H1 (cell line): ENCODE measurements at regions not wholly inside any gene's neighbourhood (a gene's known extent, or its start where the extent isn't known, plus 50 kb on each side); places are given as distances from the start of the nearest gene placed in this dataset.
A peak's percentile ranks its signal among the peaks of the same experiment; 100 is the strongest.

Experiments
- CTCF ChIA-PET: fragments of 300-600 bp; sonication (Branson Sonifier 250); formaldehyde crosslinking; loops from one replicate; lab custom pipeline; 2021; ENCODE audit not compliant: partially characterized antibody; lab: Charles Lee
- POLR2A ChIA-PET: fragments of 300-600 bp; sonication (Branson Sonifier 250); formaldehyde crosslinking; loops from one replicate; lab custom pipeline; 2021; ENCODE audit warnings: inconsistent platforms; ENCODE audit not compliant: partially characterized antibody; lab: Charles Lee
- DNase-seq, 2 experiments: peaks; one replicate each; pipeline versions ENCODE4 v3.0.0 to v3.0.0-alpha.2; 2010 to 2022; ENCODE audit warnings: low spot score in 2 of 2, low read depth in 1 of 2, mixed read lengths in 1 of 2
- FAIRE-seq: peaks from 2 replicates; lab custom pipeline; 2011; peaks lifted over from hg19 to GRCh38; lab: Jason Lieb, UNC
- H2AFZ ChIP-seq: 2 replicates; pipeline ENCODE4 v1.8.1; 2012; ENCODE audit warnings: low read length, inconsistent platforms
- H2AK5ac ChIP-seq: 2 replicates; pipeline ENCODE4 v1.6.1; 2013; ENCODE audit warnings: low read depth, low read length
- H2BK120ac ChIP-seq: replicated peaks from 2 replicates; pipeline ENCODE3; 2013; ENCODE audit warnings: low read depth, low read length, inconsistent platforms
- H2BK12ac ChIP-seq: 2 replicates; pipeline ENCODE4 v1.6.1; 2013; ENCODE audit warnings: low read depth, low read length
- H2BK15ac ChIP-seq: 2 replicates; pipeline ENCODE4 v1.6.1; 2013; ENCODE audit warnings: low read length
- H2BK20ac ChIP-seq: 2 replicates; pipeline ENCODE4 v1.6.1; 2013; ENCODE audit warnings: low read length
- H2BK5ac ChIP-seq: 2 replicates; pipeline ENCODE4 v1.6.1; 2013; ENCODE audit warnings: low read depth, low read length
- H3K14ac ChIP-seq: 2 replicates; pipeline ENCODE4 v1.6.1; 2013; ENCODE audit warnings: inconsistent platforms; ENCODE audit not compliant: insufficient read length
- H3K18ac ChIP-seq: 2 replicates; pipeline ENCODE4 v1.6.1; 2013; ENCODE audit warnings: low read length; ENCODE audit errors: extremely low read depth
- H3K23ac ChIP-seq: 2 replicates; pipeline ENCODE4 v1.6.1; 2013; ENCODE audit warnings: inconsistent platforms; ENCODE audit not compliant: insufficient read length
- H3K23me2 ChIP-seq: 2 replicates; pipeline ENCODE4 v1.6.1; 2013; ENCODE audit warnings: low read depth, low read length
- H3K27ac ChIP-seq: 2 replicates; pipeline ENCODE4 v1.6.1; 2011; ENCODE audit warnings: low read depth, low read length, inconsistent platforms
- H3K27me3 ChIP-seq, 4 experiments: replicated peaks in 1 of 4; 1 replicate in 1 of 4; 2 replicates in 3 of 4; pipeline versions ENCODE4 v1.6.1 to v1.8.1; 2011 to 2013; ENCODE audit warnings: low read length in 3 of 4, mild to moderate bottlenecking in 3 of 4, inconsistent platforms in 2 of 4, mixed read lengths in 2 of 4, moderate library complexity in 1 of 4; ENCODE audit not compliant: control insufficient read depth in 3 of 4, insufficient read depth in 3 of 4; ENCODE audit errors: extremely low read depth in 1 of 4
- H3K36me3 ChIP-seq, 4 experiments: 2 replicates each; pipeline versions ENCODE4 v1.6.1 to v1.8.1; 2011 to 2013; ENCODE audit warnings: mild to moderate bottlenecking in 4 of 4, low read length in 3 of 4, moderate library complexity in 2 of 4, control low read depth in 1 of 4, inconsistent platforms in 1 of 4; ENCODE audit not compliant: insufficient read depth in 4 of 4, control insufficient read depth in 2 of 4
- H3K4ac ChIP-seq: replicated peaks from 2 replicates; pipeline ENCODE3; 2013; ENCODE audit warnings: low read length, low read depth, mixed read lengths, inconsistent platforms; ENCODE audit not compliant: insufficient read length
- H3K4me1 ChIP-seq, 4 experiments: replicated peaks in 1 of 4; 1 replicate in 1 of 4; 2 replicates in 3 of 4; pipeline versions ENCODE4 v1.6.1 to v1.8.1; 2011 to 2013; ENCODE audit warnings: low read length in 3 of 4, inconsistent platforms in 2 of 4, mixed read lengths in 1 of 4; ENCODE audit not compliant: insufficient read depth in 4 of 4, control insufficient read depth in 3 of 4
- H3K4me2 ChIP-seq, 2 experiments: 2 replicates each; pipeline versions ENCODE4 v1.6.1 to v1.8.1; 2011 to 2013; ENCODE audit warnings: low read depth in 2 of 2, low read length in 2 of 2, control low read depth in 1 of 2, inconsistent platforms in 1 of 2, mild to moderate bottlenecking in 1 of 2; ENCODE audit not compliant: insufficient read depth in 1 of 2
- H3K4me3 ChIP-seq, 4 experiments: fragments of 200-600, 300-600 bp in 1 of 4; sonication (generic), shearing (Covaris generic), sonication (Bioruptor Twin) in 1 of 4; 2 replicates each; pipeline versions ENCODE4 v1.5.1 to v1.8.1; 2011 to 2016; ENCODE audit warnings: low read length in 4 of 4, low read depth in 3 of 4, control low read depth in 2 of 4, inconsistent platforms in 2 of 4, mild to moderate bottlenecking in 2 of 4, mixed read lengths in 1 of 4, moderate library complexity in 1 of 4; ENCODE audit not compliant: insufficient read depth in 2 of 4; ENCODE audit errors: extremely low read depth in 1 of 4
- H3K56ac ChIP-seq: replicated peaks from 2 replicates; pipeline ENCODE3; 2013; ENCODE audit warnings: low read depth, mild to moderate bottlenecking, mixed read lengths, low read length, inconsistent platforms; ENCODE audit not compliant: insufficient read length
- H3K79me1 ChIP-seq: 2 replicates; pipeline ENCODE4 v1.6.1; 2013; ENCODE audit warnings: low read depth, low read length, control low read depth
- H3K79me2 ChIP-seq, 2 experiments: 2 replicates each; pipeline versions ENCODE4 v1.6.1 to v1.8.1; 2012 to 2013; ENCODE audit warnings: low read length in 2 of 2, mild to moderate bottlenecking in 2 of 2, inconsistent platforms in 1 of 2; ENCODE audit not compliant: insufficient read depth in 2 of 2, control insufficient read depth in 1 of 2
- H3K9ac ChIP-seq, 4 experiments: replicated peaks in 1 of 4; 1 replicate in 1 of 4; 2 replicates in 3 of 4; pipeline versions ENCODE4 v1.6.1 to v1.8.1; 2011 to 2013; ENCODE audit warnings: low read depth in 3 of 4, low read length in 3 of 4, control low read depth in 2 of 4, mild to moderate bottlenecking in 2 of 4, moderate library complexity in 2 of 4, inconsistent platforms in 1 of 4; ENCODE audit errors: extremely low read depth in 1 of 4
- H3K9me3 ChIP-seq, 2 experiments: 2 replicates each; pipeline versions ENCODE4 v1.6.1 to v1.8.1; 2012 to 2013; ENCODE audit warnings: mild to moderate bottlenecking in 2 of 2, moderate library complexity in 2 of 2, control low read depth in 1 of 2, inconsistent platforms in 1 of 2, low read depth in 1 of 2, low read length in 1 of 2, mixed read lengths in 1 of 2; ENCODE audit not compliant: insufficient read depth in 2 of 2
- H4K20me1 ChIP-seq, 2 experiments: replicated peaks in 1 of 2; 2 replicates each; pipeline versions ENCODE3 to v1.8.1; 2011 to 2013; ENCODE audit warnings: inconsistent platforms in 2 of 2, low read length in 2 of 2, mild to moderate bottlenecking in 1 of 2; ENCODE audit not compliant: insufficient read depth in 2 of 2, control insufficient read depth in 1 of 2
- H4K5ac ChIP-seq: 2 replicates; pipeline ENCODE4 v1.6.1; 2013; ENCODE audit warnings: low read length, low read depth, mixed read lengths, inconsistent platforms; ENCODE audit not compliant: insufficient read length
- H4K8ac ChIP-seq: 2 replicates; pipeline ENCODE4 v1.8.0; 2013; ENCODE audit warnings: mild to moderate bottlenecking, moderate library complexity, low read length, inconsistent platforms; ENCODE audit not compliant: insufficient read depth; ENCODE audit errors: extremely low read depth
- H4K91ac ChIP-seq: replicated peaks from 2 replicates; pipeline ENCODE3; 2013; ENCODE audit warnings: low read length, mixed read lengths, inconsistent platforms; ENCODE audit not compliant: insufficient read length
- CTCF ChIP-seq, 3 experiments: IDR thresholded peaks; 1 replicate in 2 of 3; 2 replicates in 1 of 3; pipeline versions ENCODE4 v1.5.1 to v1.6.1; 2011; ENCODE audit warnings: low read length in 3 of 3, mild to moderate bottlenecking in 3 of 3, inconsistent platforms in 2 of 3, low read depth in 1 of 3, moderate library complexity in 1 of 3; ENCODE audit not compliant: insufficient read depth in 1 of 3; ENCODE audit errors: control extremely low read depth in 1 of 3
- KDM5A ChIP-seq: fragments of 200-600 bp; IDR thresholded peaks from 2 replicates; pipeline ENCODE4 v1.7.1; 2012; ENCODE audit warnings: mild to moderate bottlenecking, low read length, inconsistent platforms, mixed read lengths
- NRF1 ChIP-seq: IDR thresholded peaks from 2 replicates; pipeline ENCODE4 v1.6.1; 2011; ENCODE audit warnings: mild to moderate bottlenecking, low read depth, low read length, improper control_type of control experiment
- POLR2AphosphoS5 ChIP-seq: IDR thresholded peaks from 2 replicates; pipeline ENCODE4 v1.6.1; 2011; ENCODE audit warnings: low read depth, low read length
- RAD21 ChIP-seq, 2 experiments: IDR thresholded peaks in 1 of 2; conservative IDR thresholded peaks in 1 of 2; 2 replicates each; pipeline ENCODE4 v1.6.1; 2011; ENCODE audit warnings: low read depth in 2 of 2, low read length in 2 of 2, improper control_type of control experiment in 1 of 2, inconsistent platforms in 1 of 2, mild to moderate bottlenecking in 1 of 2, moderate library complexity in 1 of 2
- WGBS, 2 experiments: shearing (Covaris generic) in 1 of 2; methylation state at CpG; one replicate each; pipeline versions ENCODE4 v1.1.6 to v1.1.7; 2013 to 2015; ENCODE audit warnings: low lambda C conversion rate in 2 of 2, mixed read lengths in 2 of 2, inconsistent platforms in 1 of 2, low coverage in 1 of 2, missing lambda C conversion rate in 1 of 2; ENCODE audit not compliant: insufficient replicate concordance in 2 of 2, insufficient coverage in 1 of 2, insufficient read length in 1 of 2; ENCODE audit errors: extremely low coverage in 1 of 2, missing lambda C conversion rate in 1 of 2; 5-methylcytosine and 5-hydroxymethylcytosine counted together

- H3K27ac ChIP-seq: no peak overlapping the region
- H3K79me1 ChIP-seq: no peaks in the 10 kb centered on the region
- no peak overlapping the region for H4K5ac ChIP-seq
- no peak overlapping the region for H4K91ac ChIP-seq
- H2BK120ac ChIP-seq: no peak overlapping the region
- no peak overlapping the region for H3K14ac ChIP-seq
- no peak overlapping the region for H4K8ac ChIP-seq
- H3K9ac ChIP-seq: no peak overlapping the region
- H2AK5ac ChIP-seq: no peak overlapping the region
- H2BK20ac ChIP-seq: no peak overlapping the region
- H3K27me3 ChIP-seq: no peaks in the 10 kb centered on the region
- H3K79me2 ChIP-seq: no peaks in the 10 kb centered on the region
- DNase-seq (no peak), FAIRE-seq (no peak)
- no peaks in the 10 kb centered on the region for H3K36me3 ChIP-seq
- POLR2A ChIA-PET: no interaction called here
- TF ChIP-seq RAD21 (IDR thresholded peaks at IDR 0.05 in 1 of 2, conservative IDR thresholded peaks at IDR 0.05 in 1 of 2; ENCODE audit: low read depth in 2 of 2, low read length in 2 of 2) (peak; percentile 52 to 59; a peak in 3 of 4 replicates), KDM5A (no peak), NRF1 (no peak), CTCF (IDR thresholded peaks at IDR 0.05; ENCODE audit: control extremely low read depth in 1 of 3, insufficient read depth in 1 of 3, low read depth in 1 of 3, low read length in 3 of 3) (peak in 2 of 3 experiments; percentile 10 to 51; a peak in 2 of 4 replicates), POLR2AphosphoS5 (no peak)
- no peak overlapping the region for H3K18ac ChIP-seq
- no peaks in the 10 kb centered on the region for H3K23me2 ChIP-seq
- no peak overlapping the region for H3K4me2 ChIP-seq
- H3K56ac ChIP-seq: no peak overlapping the region
- no peak overlapping the region for H2BK5ac ChIP-seq
- H2BK12ac ChIP-seq: no peak overlapping the region
- H3K4ac ChIP-seq: no peak overlapping the region
- 89% methylated on average over 4 of the region's 4 CpGs; no CpG with 5 or more reads in 1 of the 2 experiments for WGBS, 2 experiments
- no peak overlapping the region for H2BK15ac ChIP-seq
- H3K4me1 ChIP-seq: no peaks in the 10 kb centered on the region
- H2AFZ ChIP-seq: no peak overlapping the region
- no peaks in the 10 kb centered on the region for H3K9me3 ChIP-seq
- no peak overlapping the region for H3K4me3 ChIP-seq
- CTCF ChIA-PET: interaction anchor here (0.7 to 0.9 kb wide), 4 partner anchors 11 to 530 kb away, joined by 3 read pairs; no protein-coding TSS in a partner anchor
- H3K23ac ChIP-seq: no peak overlapping the region
- H4K20me1 ChIP-seq: no peaks in the 10 kb centered on the region
Observed at GRCh38 chr7:9657257-9657656, 1223.8 kb downstream of the NXPH1 start.
